ENCODE measurements at regions not wholly inside any gene's neighbourhood (a gene's known extent, or its start where the extent isn't known, plus 50 kb on each side); places are given as distances from the start of the nearest gene placed in this dataset.

- TF ChIP-seq CHD7 (IDR thresholded peaks at IDR 0.05; ENCODE audit: insufficient replicate concordance, low read length) (no peak), ATF3 (IDR thresholded peaks at IDR 0.05; ENCODE audit: insufficient read depth, low read depth, low read length) (no peak), SIRT6 (IDR thresholded peaks at IDR 0.05; ENCODE audit: low read length) (no peak), CTBP2 (IDR thresholded peaks at IDR 0.05; ENCODE audit: borderline replicate concordance, insufficient read depth, insufficient read length, low read length) (no peak), EZH2 (IDR thresholded peaks at IDR 0.05; ENCODE audit: low read depth, low read length, severe bottlenecking) (no peak), GABPA (IDR thresholded peaks at IDR 0.05; ENCODE audit: borderline replicate concordance, insufficient read depth, low read length) (no peak), CBX5 (IDR thresholded peaks at IDR 0.05; ENCODE audit: low read depth, low read length) (no peak), MAFK (IDR thresholded peaks at IDR 0.05; ENCODE audit: low read depth, low read length) (no peak), CREB1 (IDR thresholded peaks at IDR 0.05) (no peak), SUZ12 (IDR thresholded peaks at IDR 0.05; ENCODE audit: low read length) (no peak), CEBPB (IDR thresholded peaks at IDR 0.05; ENCODE audit: low read depth, low read length) (no peak)
Measured at GRCh38 chr9:89844535-89844934, 239.7 kb downstream of the GADD45G start (continued).

Measured in H1 (cell line).